Naive thymus-derived CD4-positive, alpha-beta T cell (primary cell): ENCODE measurements at regions not wholly inside any gene's neighbourhood (a gene's known extent, or its start where the extent isn't known, plus 50 kb on each side); places are given as distances from the start of the nearest gene placed in this dataset.

ENCODE experiments used
- ATAC-seq: fragments of 150-1000 bp; cut with Tn5 transposase; 2 replicates; pipeline ENCODE4 v1.10.0; 2021; ENCODE audit warnings: mild to moderate bottlenecking, moderate library complexity
- CTCF ChIA-PET: fragments of 350-600 bp; sonication (Branson Sonifier 250); formaldehyde crosslinking; loops from one replicate; lab custom pipeline; 2021; ENCODE audit warnings: antibody characterized with exemption; lab: Charles Lee
- POLR2A ChIA-PET: fragments of 350-600 bp; sonication (Branson Sonifier 250); formaldehyde crosslinking; loops from one replicate; lab custom pipeline; 2021; ENCODE audit warnings: antibody characterized with exemption, inconsistent platforms; lab: Charles Lee
- DNase-seq, 9 donors: peaks; one replicate each; pipeline versions ENCODE4 v3.0.0 to v3.0.0-alpha.2; 2020 to 2022; ENCODE audit warnings: mixed read lengths in 1 of 9
- H3K27ac ChIP-seq: one replicate; pipeline ENCODE4 v1.7.0; 2013; ENCODE audit warnings: mild to moderate bottlenecking, low read depth, low read length, moderate library complexity
- H3K27me3 ChIP-seq, 2 donors: one replicate each; pipeline ENCODE4 v1.7.0; 2013; ENCODE audit warnings: low read length in 2 of 2, mild to moderate bottlenecking in 2 of 2, moderate library complexity in 2 of 2; ENCODE audit not compliant: control insufficient read depth in 2 of 2, insufficient read depth in 2 of 2
- H3K36me3 ChIP-seq, 3 experiments: 1 replicate in 2 of 3; 2 replicates in 1 of 3; pipeline ENCODE4 v1.7.0; 2013; ENCODE audit warnings: low read length in 3 of 3, mild to moderate bottlenecking in 3 of 3, moderate library complexity in 1 of 3; ENCODE audit not compliant: insufficient read depth in 3 of 3, control insufficient read depth in 2 of 3
- H3K4me1 ChIP-seq, 2 donors: one replicate each; pipeline ENCODE4 v1.7.0; 2013; ENCODE audit warnings: low read length in 2 of 2, mild to moderate bottlenecking in 2 of 2, moderate library complexity in 1 of 2; ENCODE audit not compliant: control insufficient read depth in 2 of 2, insufficient read depth in 2 of 2
- H3K4me3 ChIP-seq: 2 replicates; pipeline ENCODE4 v1.7.0; 2013; ENCODE audit warnings: mild to moderate bottlenecking, low read length
- H3K9me3 ChIP-seq, 3 experiments: 1 replicate in 2 of 3; 2 replicates in 1 of 3; pipeline ENCODE4 v1.7.0; 2013; ENCODE audit warnings: low read length in 3 of 3; ENCODE audit not compliant: control insufficient read depth in 2 of 3
- H3K27ac Mint-ChIP-seq, 9 donors: one replicate each; pipeline ENCODE4 v1.8.0; 2020 to 2022; ENCODE audit warnings: mixed read lengths in 9 of 9, mild to moderate bottlenecking in 8 of 9, moderate library complexity in 5 of 9, inconsistent platforms in 2 of 9
- H3K27me3 Mint-ChIP-seq, 5 donors: one replicate each; pipeline ENCODE4 v1.8.0; 2021 to 2022; ENCODE audit warnings: mixed read lengths in 5 of 5, mild to moderate bottlenecking in 1 of 5
- H3K36me3 Mint-ChIP-seq, 5 donors: one replicate each; pipeline ENCODE4 v1.8.0; 2020 to 2022; ENCODE audit warnings: mixed read lengths in 5 of 5, mild to moderate bottlenecking in 3 of 5, inconsistent platforms in 1 of 5
- H3K4me1 Mint-ChIP-seq, 7 donors: one replicate each; pipeline ENCODE4 v1.8.0; 2020 to 2022; ENCODE audit warnings: mixed read lengths in 7 of 7, mild to moderate bottlenecking in 3 of 7, inconsistent platforms in 1 of 7
- H3K4me3 Mint-ChIP-seq, 10 donors: one replicate each; pipeline ENCODE4 v1.8.0; 2020 to 2022; ENCODE audit warnings: mild to moderate bottlenecking in 10 of 10, mixed read lengths in 10 of 10, moderate library complexity in 6 of 10, inconsistent platforms in 2 of 10
- H3K9me3 Mint-ChIP-seq, 11 donors: one replicate each; pipeline ENCODE4 v1.8.0; 2020 to 2022; ENCODE audit warnings: mixed read lengths in 11 of 11, mild to moderate bottlenecking in 4 of 11, inconsistent platforms in 1 of 11, moderate library complexity in 1 of 11
- intact Hi-C, 2 donors: fragments of 100-400 bp; cut with micrococcal nuclease; formaldehyde crosslinking; loops; one replicate each; pipeline ENCODE4 v1.15.1; 2023

DNA sequence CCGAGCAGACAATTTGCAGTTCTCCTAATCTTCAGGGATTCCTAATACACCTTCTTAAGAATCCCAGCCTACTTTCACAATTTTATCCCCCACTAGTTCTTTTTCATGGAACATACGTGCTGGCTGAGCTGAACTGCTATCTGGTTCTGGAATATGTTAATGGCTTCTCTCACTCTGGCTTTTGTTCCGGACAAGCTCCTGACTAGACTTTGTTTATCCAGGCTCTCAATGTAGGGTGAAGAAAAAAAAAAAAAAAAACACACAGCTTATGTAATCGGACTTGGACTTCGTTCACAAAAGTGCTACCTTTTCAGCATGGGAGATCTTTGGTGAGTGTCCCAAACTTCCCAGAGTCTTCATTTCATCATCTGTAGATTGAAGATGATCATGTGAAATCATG, 555.4 kb upstream of the CPEB2 start:
- Mint-ChIP-seq H3K4me1 (no peaks in the 10 kb centered on the region), H3K36me3 (peaks cover 0 to 3% (median 0%) of the 10 kb centered on the region in 5 donors), H3K27me3 (peaks cover 0 to 10% (median 0%) of the 10 kb centered on the region in 5 donors), H3K4me3 (no peak overlapping the region), H3K27ac (no peak overlapping the region), H3K9me3 (peaks cover 0 to 7% (median 0%) of the 10 kb centered on the region in 11 donors)
- no peaks in the 10 kb centered on the region for H3K27me3 ChIP-seq
- ATAC-seq: no peak
- no peak for DNase-seq
- no peak overlapping the region for H3K27ac ChIP-seq
- ChIA-PET CTCF (no interaction called here), POLR2A (no interaction called here)
- no peak overlapping the region for H3K4me3 ChIP-seq
- no peaks in the 10 kb centered on the region for H3K9me3 ChIP-seq
- H3K36me3 ChIP-seq: no peaks in the 10 kb centered on the region
- no peaks in the 10 kb centered on the region for H3K4me1 ChIP-seq
- intact Hi-C loops: no loop called here

GRCh38 chr4:14449308-14449707, 553.0 kb upstream of the CPEB2 start:
- Histone ChIP-seq H3K4me3 (no peak overlapping the region), H3K27ac (no peak overlapping the region), H3K9me3 (no peaks in the 10 kb centered on the region), H3K4me1 (no peaks in the 10 kb centered on the region), H3K27me3 (no peaks in the 10 kb centered on the region), H3K36me3 (no peaks in the 10 kb centered on the region)
- Mint-ChIP-seq H3K4me1 (no peaks in the 10 kb centered on the region), H3K36me3 (peaks cover 0 to 3% (median 0%) of the 10 kb centered on the region in 5 donors), H3K9me3 (peaks cover 0 to 7% (median 0%) of the 10 kb centered on the region in 11 donors), H3K27me3 (peaks cover 0 to 10% (median 0%) of the 10 kb centered on the region in 5 donors), H3K4me3 (no peak overlapping the region), H3K27ac (no peak overlapping the region)
- no peak for DNase-seq
- no peak for ATAC-seq
- intact Hi-C loops: no loop called here
- CTCF ChIA-PET: no interaction called here
- POLR2A ChIA-PET: no interaction called here

DNA sequence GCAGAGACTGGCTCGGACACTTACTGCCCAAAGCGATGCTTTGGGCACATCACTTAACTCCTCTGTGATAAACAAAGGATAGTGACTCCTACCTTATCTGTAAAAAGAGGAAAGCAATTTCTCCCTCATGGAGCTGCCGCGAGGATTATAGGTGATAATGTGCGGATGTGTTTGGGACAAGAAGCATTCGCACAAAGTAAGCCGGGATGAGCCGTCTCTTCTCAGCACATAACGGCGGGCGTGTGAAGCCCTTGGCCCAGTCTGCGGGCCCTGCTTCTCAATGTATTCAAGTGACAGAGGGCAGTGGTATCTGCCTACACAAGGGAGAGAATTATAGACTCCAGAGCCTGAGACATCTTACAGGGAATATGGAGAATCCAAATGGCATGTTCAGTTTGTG, 550.3 kb upstream of the CPEB2 start:
- DNase-seq: no peak
- no peak overlapping the region for H3K4me3 ChIP-seq

DNA sequence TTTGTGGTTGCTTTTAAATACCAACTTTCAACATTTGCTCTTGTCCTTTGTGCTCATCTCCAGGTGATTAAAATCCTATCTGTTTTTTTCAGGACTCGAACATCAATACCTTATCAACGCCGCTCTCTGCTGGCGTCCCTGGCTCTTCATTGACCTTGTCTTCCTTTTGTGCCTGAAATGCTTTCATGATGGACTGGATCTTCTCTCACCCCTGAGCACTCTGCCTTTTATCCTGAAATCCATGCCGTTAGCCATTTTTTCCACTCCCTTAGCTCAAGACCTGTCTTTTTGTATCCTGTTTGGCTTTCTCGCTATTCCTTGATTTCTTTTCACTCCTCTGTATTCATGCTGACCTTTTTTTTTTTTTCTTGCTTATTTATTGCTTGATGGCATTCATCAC, 549.5 kb upstream of the CPEB2 start:
- intact Hi-C loops: no loop called here
- Mint-ChIP-seq H3K27ac (no peak overlapping the region), H3K9me3 (peaks cover 0 to 2% (median 0%) of the 10 kb centered on the region in 11 donors), H3K4me3 (no peak overlapping the region), H3K27me3 (peaks cover 0 to 10% (median 0%) of the 10 kb centered on the region in 5 donors), H3K4me1 (no peaks in the 10 kb centered on the region), H3K36me3 (peaks cover 0 to 3% (median 0%) of the 10 kb centered on the region in 5 donors)
- DNase-seq (no peak), ATAC-seq (no peak)
- no peaks in the 10 kb centered on the region for H3K9me3 ChIP-seq
- ChIA-PET POLR2A (no interaction called here), CTCF (no interaction called here)
- H3K4me1 ChIP-seq: no peaks in the 10 kb centered on the region
- H3K27me3 ChIP-seq: no peaks in the 10 kb centered on the region
- no peak overlapping the region for H3K27ac ChIP-seq
- no peak overlapping the region for H3K4me3 ChIP-seq
- no peaks in the 10 kb centered on the region for H3K36me3 ChIP-seq

More for the DNA sequence above, 550.3 kb upstream of the CPEB2 start:
- Mint-ChIP-seq H3K4me3 (no peak overlapping the region), H3K9me3 (peaks cover 0 to 2% (median 0%) of the 10 kb centered on the region in 11 donors), H3K36me3 (peaks cover 0 to 3% (median 0%) of the 10 kb centered on the region in 5 donors), H3K4me1 (no peaks in the 10 kb centered on the region), H3K27ac (no peak overlapping the region), H3K27me3 (peaks cover 0 to 10% (median 0%) of the 10 kb centered on the region in 5 donors)
- H3K36me3 ChIP-seq: no peaks in the 10 kb centered on the region
- H3K27ac ChIP-seq: no peak overlapping the region
- intact Hi-C loops: no loop called here
- ATAC-seq: no peak
- ChIA-PET POLR2A (no interaction called here), CTCF (no interaction called here)
- no peaks in the 10 kb centered on the region for H3K27me3 ChIP-seq
- no peaks in the 10 kb centered on the region for H3K9me3 ChIP-seq
- no peaks in the 10 kb centered on the region for H3K4me1 ChIP-seq

DNA sequence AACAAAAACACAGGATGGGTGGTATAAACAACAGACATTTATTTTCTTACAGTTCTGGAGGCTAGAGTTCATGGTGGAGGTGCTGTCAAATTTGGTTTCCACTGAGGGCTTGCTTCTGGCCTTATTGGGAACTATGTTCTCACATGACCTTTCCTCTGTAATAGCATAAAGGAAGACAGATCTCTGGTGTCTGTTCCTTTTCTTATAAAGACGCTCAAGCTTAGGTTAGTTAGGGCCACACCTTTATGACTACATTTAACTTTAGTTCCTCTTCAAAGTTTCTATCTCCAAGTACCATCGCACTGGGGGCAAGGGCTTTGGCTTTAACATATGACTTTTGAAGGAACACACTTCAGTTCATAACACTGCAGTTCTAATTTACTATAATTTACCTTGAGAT, 543.8 kb upstream of the CPEB2 start:
- Mint-ChIP-seq H3K36me3 (no peaks in the 10 kb centered on the region), H3K27ac (no peak overlapping the region), H3K27me3 (peaks cover 0 to 6% (median 0%) of the 10 kb centered on the region in 5 donors), H3K9me3 (no peaks in the 10 kb centered on the region), H3K4me3 (no peak overlapping the region), H3K4me1 (no peaks in the 10 kb centered on the region)
- ChIA-PET POLR2A (no interaction called here), CTCF (no interaction called here)
- no peaks in the 10 kb centered on the region for H3K36me3 ChIP-seq
- H3K4me1 ChIP-seq: no peaks in the 10 kb centered on the region
- H3K9me3 ChIP-seq: no peaks in the 10 kb centered on the region
- H3K27me3 ChIP-seq: no peaks in the 10 kb centered on the region
- H3K27ac ChIP-seq: no peak overlapping the region
- intact Hi-C loops: no loop called here
- no peak for DNase-seq
- ATAC-seq: no peak
- no peak overlapping the region for H3K4me3 ChIP-seq

GRCh38 chr4:14465057-14465456, 537.2 kb upstream of the CPEB2 start:
- ChIA-PET POLR2A (no interaction called here), CTCF (interaction anchor here (0.9 kb wide), 1 partner anchor 10 kb away, joined by 3 read pairs; no protein-coding TSS in a partner anchor)
- H3K27me3 ChIP-seq: no peaks in the 10 kb centered on the region
- DNase-seq (no peak), ATAC-seq (no peak)
- Mint-ChIP-seq H3K9me3 (peaks cover 0 to 10% (median 0%) of the 10 kb centered on the region in 11 donors), H3K4me3 (no peak overlapping the region), H3K4me1 (no peaks in the 10 kb centered on the region), H3K36me3 (no peaks in the 10 kb centered on the region), H3K27me3 (peaks cover 0 to 10% (median 4%) of the 10 kb centered on the region in 5 donors), H3K27ac (no peak overlapping the region)
- no peaks in the 10 kb centered on the region for H3K4me1 ChIP-seq
- H3K4me3 ChIP-seq: no peak overlapping the region
- intact Hi-C loops: no loop called here
- no peaks in the 10 kb centered on the region for H3K9me3 ChIP-seq
- H3K36me3 ChIP-seq: no peaks in the 10 kb centered on the region
- no peak overlapping the region for H3K27ac ChIP-seq

GRCh38 chr4:14465507-14465906, 536.8 kb upstream of the CPEB2 start:
- Histone ChIP-seq H3K9me3 (no peaks in the 10 kb centered on the region), H3K36me3 (no peaks in the 10 kb centered on the region), H3K4me1 (no peaks in the 10 kb centered on the region), H3K27me3 (no peaks in the 10 kb centered on the region), H3K27ac (no peak overlapping the region), H3K4me3 (no peak overlapping the region)
- ChIA-PET POLR2A (no interaction called here), CTCF (interaction anchor here (0.9 kb wide), 1 partner anchor 10 kb away, joined by 3 read pairs; no protein-coding TSS in a partner anchor)
- H3K27ac Mint-ChIP-seq: no peak overlapping the region
- DNase-seq (no peak), ATAC-seq (no peak)
- no peak overlapping the region for H3K4me3 Mint-ChIP-seq
- intact Hi-C loops: no loop called here
- peaks cover 0 to 10% (median 4%) of the 10 kb centered on the region in 5 donors for H3K27me3 Mint-ChIP-seq
- no peaks in the 10 kb centered on the region for H3K4me1 Mint-ChIP-seq
- H3K36me3 Mint-ChIP-seq: no peaks in the 10 kb centered on the region
- H3K9me3 Mint-ChIP-seq: peaks cover 0 to 10% (median 1%) of the 10 kb centered on the region in 11 donors
